IMR-90 (cell line): ENCODE measurements at regions not wholly inside any gene's neighbourhood (a gene's known extent, or its start where the extent isn't known, plus 50 kb on each side); places are given as distances from the start of the nearest gene placed in this dataset.

Experiments
- ATAC-seq: fragments of 200-7000 bp; cut with Tn5 transposase; 2 replicates; pipeline ENCODE4 v1.9.1; 2020; ENCODE audit warnings: low read depth, mild to moderate bottlenecking, moderate library complexity
- BruUV-seq: library from RNA; stranded (reverse); fragments of 400-500 nt; replicated peaks from 2 replicates; lab custom pipeline; 2021; lab: Mats Ljungman, UMichigan
- CTCF ChIA-PET: fragments of 300-600 bp; formaldehyde crosslinking; extraction: SDS; loops from one replicate; lab custom pipeline; 2021; ENCODE audit warnings: antibody characterized with exemption; lab: Yijun Ruan, JAX
- POLR2A ChIA-PET: fragments of 300-600 bp; sonication (Branson Sonifier 250); formaldehyde crosslinking; loops from one replicate; lab custom pipeline; 2022; ENCODE audit warnings: antibody characterized with exemption; ENCODE audit not compliant: unreplicated experiment; lab: Charles Lee
- DNase-seq: peaks from one replicate; pipeline ENCODE4 v3.0.0; 2013
- H2AFZ ChIP-seq: replicated peaks from 2 replicates; pipeline ENCODE3; 2013; ENCODE audit warnings: low read length, mild to moderate bottlenecking; ENCODE audit not compliant: poor library complexity
- H2AK5ac ChIP-seq: 2 replicates; pipeline ENCODE4 v1.6.1; 2013; ENCODE audit warnings: low read depth, low read length, inconsistent platforms
- H2AK9ac ChIP-seq: replicated peaks from 2 replicates; pipeline ENCODE3; 2013; ENCODE audit warnings: mild to moderate bottlenecking, low read depth, low read length, moderate library complexity; ENCODE audit not compliant: poor library complexity
- H2BK120ac ChIP-seq: 2 replicates; pipeline ENCODE4 v1.6.1; 2013; ENCODE audit warnings: low read depth, low read length, inconsistent platforms
- H2BK15ac ChIP-seq: 3 replicates; pipeline ENCODE4 v1.6.1; 2013; ENCODE audit warnings: low read depth, low read length, inconsistent platforms
- H2BK20ac ChIP-seq: 2 replicates; pipeline ENCODE4 v1.6.1; 2013; ENCODE audit warnings: low read depth, mild to moderate bottlenecking, inconsistent platforms, low read length, moderate library complexity
- H2BK5ac ChIP-seq: 2 replicates; pipeline ENCODE4 v1.6.1; 2013; ENCODE audit warnings: mild to moderate bottlenecking, low read depth, low read length, inconsistent platforms; ENCODE audit not compliant: poor library complexity, severe bottlenecking
- H3K14ac ChIP-seq: replicated peaks from 2 replicates; pipeline ENCODE4 v1.6.1; 2013; ENCODE audit warnings: low read depth, low read length, inconsistent platforms
- H3K18ac ChIP-seq: 2 replicates; pipeline ENCODE4 v1.6.1; 2013; ENCODE audit warnings: low read depth, low read length, control low read depth
- H3K23ac ChIP-seq: 2 replicates; pipeline ENCODE4 v1.6.1; 2013; ENCODE audit warnings: low read depth, low read length, inconsistent platforms
- H3K27ac ChIP-seq: 2 replicates; pipeline ENCODE4 v1.5.1; 2013; ENCODE audit warnings: mild to moderate bottlenecking, control low read depth, low read length; ENCODE audit not compliant: insufficient read depth
- H3K27me3 ChIP-seq: 2 replicates; pipeline ENCODE4 v1.6.1; 2013; ENCODE audit warnings: low read length; ENCODE audit not compliant: control insufficient read depth, insufficient read depth
- H3K36me3 ChIP-seq: 2 replicates; pipeline ENCODE4 v1.6.1; 2013; ENCODE audit warnings: low read length, mixed read lengths; ENCODE audit not compliant: control insufficient read depth, insufficient read depth
- H3K4ac ChIP-seq: 2 replicates; pipeline ENCODE4 v1.6.1; 2013; ENCODE audit warnings: low read depth, low read length, inconsistent platforms
- H3K4me1 ChIP-seq: 2 replicates; pipeline ENCODE4 v1.6.1; 2013; ENCODE audit warnings: low read length, mixed read lengths; ENCODE audit not compliant: control insufficient read depth, insufficient read depth
- H3K4me2 ChIP-seq: 2 replicates; pipeline ENCODE4 v1.6.1; 2013; ENCODE audit warnings: low read depth, mild to moderate bottlenecking, control low read depth, low read length, moderate library complexity
- H3K4me3 ChIP-seq: 2 replicates; pipeline ENCODE4 v1.5.1; 2013; ENCODE audit warnings: low read depth, mild to moderate bottlenecking, control low read depth, low read length, moderate library complexity; ENCODE audit not compliant: insufficient read depth
- H3K56ac ChIP-seq: 2 replicates; pipeline ENCODE4 v1.6.1; 2013; ENCODE audit warnings: low read length, inconsistent platforms; ENCODE audit not compliant: insufficient read depth; ENCODE audit errors: extremely low read depth
- H3K79me1 ChIP-seq, 2 experiments: 2 replicates each; pipeline ENCODE4 v1.6.1; 2013; ENCODE audit warnings: low read length in 2 of 2, inconsistent platforms in 1 of 2, low read depth in 1 of 2
- H3K9ac ChIP-seq: 2 replicates; pipeline ENCODE4 v1.6.1; 2013; ENCODE audit warnings: low read depth, low read length, control low read depth
- H3K9me1 ChIP-seq: 2 replicates; pipeline ENCODE4 v1.6.1; 2013; ENCODE audit warnings: low read length, inconsistent platforms; ENCODE audit not compliant: insufficient read depth
- H3K9me3 ChIP-seq: 2 replicates; pipeline ENCODE4 v1.6.1; 2013; ENCODE audit warnings: low read length; ENCODE audit not compliant: control insufficient read depth, insufficient read depth
- H4K20me1 ChIP-seq: 2 replicates; pipeline ENCODE4 v1.6.1; 2013; ENCODE audit warnings: low read length, inconsistent platforms; ENCODE audit not compliant: insufficient read depth
- H4K5ac ChIP-seq: 2 replicates; pipeline ENCODE4 v1.6.1; 2013; ENCODE audit warnings: mild to moderate bottlenecking, low read depth, low read length, control low read depth
- H4K8ac ChIP-seq, 2 experiments: 2 replicates each; pipeline ENCODE4 v1.6.1; 2013; ENCODE audit warnings: low read depth in 2 of 2, low read length in 2 of 2, control low read depth in 1 of 2, inconsistent platforms in 1 of 2
- H4K91ac ChIP-seq: 2 replicates; pipeline ENCODE4 v1.6.1; 2013; ENCODE audit warnings: low read depth, low read length, inconsistent platforms; ENCODE audit not compliant: insufficient read depth
- CEBPB ChIP-seq: IDR thresholded peaks from 2 replicates; pipeline ENCODE4 v1.6.1; 2012; ENCODE audit warnings: low read depth, low read length, improper control_type of control experiment
- CHD1 ChIP-seq: IDR thresholded peaks from 2 replicates; pipeline ENCODE4 v1.6.1; 2012; ENCODE audit warnings: low read depth, low read length, improper control_type of control experiment
- MAFK ChIP-seq: IDR thresholded peaks from 2 replicates; pipeline ENCODE4 v1.6.1; 2012; ENCODE audit warnings: low read depth, low read length, improper control_type of control experiment
- MAZ ChIP-seq: IDR thresholded peaks from 2 replicates; pipeline ENCODE4 v1.6.1; 2012; ENCODE audit warnings: low read depth, mild to moderate bottlenecking, low read length, improper control_type of control experiment, moderate library complexity, borderline replicate concordance
- MXI1 ChIP-seq: IDR thresholded peaks from 2 replicates; pipeline ENCODE4 v1.6.1; 2012; ENCODE audit warnings: low read depth, mild to moderate bottlenecking, low read length, moderate library complexity, borderline replicate concordance
- POLR2A ChIP-seq: IDR thresholded peaks from 2 replicates; pipeline ENCODE4 v1.6.1; 2012; ENCODE audit warnings: mild to moderate bottlenecking, low read depth, low read length
- RAD21 ChIP-seq: IDR thresholded peaks from 2 replicates; pipeline ENCODE4 v1.6.1; 2012; ENCODE audit warnings: low read length, improper control_type of control experiment
- RCOR1 ChIP-seq: IDR thresholded peaks from 2 replicates; pipeline ENCODE4 v1.6.1; 2012; ENCODE audit warnings: mild to moderate bottlenecking, low read length, improper control_type of control experiment; ENCODE audit not compliant: insufficient replicate concordance
- SMC3 ChIP-seq: fragments of 150-350 bp; IDR thresholded peaks from 2 replicates; pipeline ENCODE4 v1.6.1; 2016; ENCODE audit warnings: low read depth, mild to moderate bottlenecking, antibody characterized with exemption, low read length, moderate library complexity
- USF2 ChIP-seq: fragments of 150-350 bp; IDR thresholded peaks from 2 replicates; pipeline ENCODE4 v1.6.1; 2017; ENCODE audit warnings: mild to moderate bottlenecking, antibody characterized with exemption, low read length, low read depth
- WGBS, 2 experiments: methylation state at CpG; one replicate each; pipeline versions ENCODE4 v1.1.5 to v1.1.7; 2013; ENCODE audit warnings: missing lambda C conversion rate in 2 of 2; ENCODE audit not compliant: insufficient read length in 1 of 2; ENCODE audit errors: extremely low coverage in 2 of 2; 5-methylcytosine and 5-hydroxymethylcytosine counted together
- dilution Hi-C: fragments of 300-500 bp; cut with HindIII; formaldehyde crosslinking; loops from one replicate; pipeline ENCODE4 v1.14.3; 2018; ENCODE audit warnings: low sequenced_read_pairs; ENCODE audit not compliant: unreplicated experiment
- in situ Hi-C: fragments of 300-500 bp; cut with MboI; formaldehyde crosslinking; loops from 3 replicates; pipeline ENCODE4 v1.14.3; 2019; ENCODE audit warnings: low sequenced_read_pairs, inconsistent platforms, mixed read lengths
- intact Hi-C: fragments of 100-400 bp; cut with micrococcal nuclease; formaldehyde crosslinking; loops from 2 replicates; pipeline ENCODE4 v1.10.0; 2022
- TF ChIP-seq, protein P1 (sequence below): conservative IDR thresholded peaks from 2 replicates; pipeline ENCODE4 v1.5.1; 2012; ENCODE audit warnings: mild to moderate bottlenecking, low read depth, low read length, improper control_type of control experiment
- TF ChIP-seq, protein P2 (sequence below): fragments of 150-350 bp; IDR thresholded peaks from 2 replicates; pipeline ENCODE4 v1.6.1; 2016; ENCODE audit warnings: low read depth, mild to moderate bottlenecking, low read length, moderate library complexity, borderline replicate concordance

- no peak overlapping the region for H3K14ac ChIP-seq
- H4K20me1 ChIP-seq, result no peaks in the 10 kb centered on the region
- no peak overlapping the region for H3K56ac ChIP-seq
- no peak for TF ChIP-seq POLR2A
- TF ChIP-seq RAD21, result peak; percentile 79
- TF ChIP-seq RCOR1, result no peak
- TF ChIP-seq, protein P1, sequence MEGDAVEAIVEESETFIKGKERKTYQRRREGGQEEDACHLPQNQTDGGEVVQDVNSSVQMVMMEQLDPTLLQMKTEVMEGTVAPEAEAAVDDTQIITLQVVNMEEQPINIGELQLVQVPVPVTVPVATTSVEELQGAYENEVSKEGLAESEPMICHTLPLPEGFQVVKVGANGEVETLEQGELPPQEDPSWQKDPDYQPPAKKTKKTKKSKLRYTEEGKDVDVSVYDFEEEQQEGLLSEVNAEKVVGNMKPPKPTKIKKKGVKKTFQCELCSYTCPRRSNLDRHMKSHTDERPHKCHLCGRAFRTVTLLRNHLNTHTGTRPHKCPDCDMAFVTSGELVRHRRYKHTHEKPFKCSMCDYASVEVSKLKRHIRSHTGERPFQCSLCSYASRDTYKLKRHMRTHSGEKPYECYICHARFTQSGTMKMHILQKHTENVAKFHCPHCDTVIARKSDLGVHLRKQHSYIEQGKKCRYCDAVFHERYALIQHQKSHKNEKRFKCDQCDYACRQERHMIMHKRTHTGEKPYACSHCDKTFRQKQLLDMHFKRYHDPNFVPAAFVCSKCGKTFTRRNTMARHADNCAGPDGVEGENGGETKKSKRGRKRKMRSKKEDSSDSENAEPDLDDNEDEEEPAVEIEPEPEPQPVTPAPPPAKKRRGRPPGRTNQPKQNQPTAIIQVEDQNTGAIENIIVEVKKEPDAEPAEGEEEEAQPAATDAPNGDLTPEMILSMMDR, result peak; percentile 83
- TF ChIP-seq MAZ, result peak; percentile 33; the same call in 1 of the 2 replicates
- TF ChIP-seq SMC3, result peak; percentile 74
- TF ChIP-seq USF2, result no peak
- TF ChIP-seq, protein P2, sequence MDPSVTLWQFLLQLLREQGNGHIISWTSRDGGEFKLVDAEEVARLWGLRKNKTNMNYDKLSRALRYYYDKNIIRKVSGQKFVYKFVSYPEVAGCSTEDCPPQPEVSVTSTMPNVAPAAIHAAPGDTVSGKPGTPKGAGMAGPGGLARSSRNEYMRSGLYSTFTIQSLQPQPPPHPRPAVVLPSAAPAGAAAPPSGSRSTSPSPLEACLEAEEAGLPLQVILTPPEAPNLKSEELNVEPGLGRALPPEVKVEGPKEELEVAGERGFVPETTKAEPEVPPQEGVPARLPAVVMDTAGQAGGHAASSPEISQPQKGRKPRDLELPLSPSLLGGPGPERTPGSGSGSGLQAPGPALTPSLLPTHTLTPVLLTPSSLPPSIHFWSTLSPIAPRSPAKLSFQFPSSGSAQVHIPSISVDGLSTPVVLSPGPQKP, result no peak
- TF ChIP-seq MAFK, result no peak
- TF ChIP-seq MXI1, result no peak
- peak; percentile 96 for TF ChIP-seq CEBPB
- TF ChIP-seq CHD1, result no peak
- DNase-seq, result peak; percentile 72
- H4K8ac ChIP-seq, result peak overlapping the region in 1 of 2 experiments; percentile 79; a peak in 2 of 4 replicates
- H3K4me2 ChIP-seq, result no peak overlapping the region
- intact Hi-C loops, result loop anchor here (1.0 to 5.0 kb wide), 4 partner anchors 291 to 587 kb away; partner anchors contain the start of gene PTPRU
- POLR2A ChIA-PET, result no interaction called here
- H2AK5ac ChIP-seq, result no peak overlapping the region
- H3K27me3 ChIP-seq, result no peaks in the 10 kb centered on the region; the same call in 1 of the 2 replicates
- H2AK9ac ChIP-seq, result no peak overlapping the region
- H3K4ac ChIP-seq, result peak overlapping the region; percentile 83; the same call in 1 of the 2 replicates
- H3K79me1 ChIP-seq, result no peaks in the 10 kb centered on the region
- WGBS, 2 experiments, result 0% methylated on average over 3 of the region's 8 CpGs; no CpG with 5 or more reads in 1 of the 2 experiments
- dilution Hi-C loops, result no loop called here
- H4K91ac ChIP-seq, result peak overlapping the region; percentile 81
- no peak overlapping the region for H3K27ac ChIP-seq
- no peaks in the 10 kb centered on the region for H3K9me3 ChIP-seq
- in situ Hi-C loops, result loop anchor here (10.0 kb wide), 1 partner anchor 292 kb away; no protein-coding TSS in a partner anchor
- H3K9me1 ChIP-seq, result no peaks in the 10 kb centered on the region
- H2AFZ ChIP-seq, result peak overlapping the region; percentile 77
- H3K18ac ChIP-seq, result no peak overlapping the region; the same call in 1 of the 2 replicates
- no peak overlapping the region for H3K4me3 ChIP-seq
- CTCF ChIA-PET, result interaction anchor here (0.6 to 1.7 kb wide), 10 partner anchors 10 to 587 kb away, joined by 3 to 10 read pairs (median 5); no protein-coding TSS in a partner anchor
- 0 out of 3 replicates have a peak overlapping the region, but pooled peaks have one; percentile 18 for H2BK15ac ChIP-seq
- no TSS peak for BruUV-seq
- no peak overlapping the region; the same call in 1 of the 2 replicates for H4K5ac ChIP-seq
- H3K23ac ChIP-seq, result no peak overlapping the region
- no peaks in the 10 kb centered on the region for H3K4me1 ChIP-seq
- no peak overlapping the region for H2BK5ac ChIP-seq
- ATAC-seq, result peak; percentile 98
- H3K9ac ChIP-seq, result no peak overlapping the region
- peak overlapping the region; percentile 70 for H2BK120ac ChIP-seq
- 0 out of 2 replicates have a peak overlapping the region, but pooled peaks have one; percentile 44 for H2BK20ac ChIP-seq
- H3K36me3 ChIP-seq, result no peaks in the 10 kb centered on the region
Measured at GRCh38 chr1:29793101-29793546, 556.8 kb downstream of the PTPRU start.
